ENCODE measurements at regions not wholly inside any gene's neighbourhood (a gene's known extent, or its start where the extent isn't known, plus 50 kb on each side); places are given as distances from the start of the nearest gene placed in this dataset.

DNA sequence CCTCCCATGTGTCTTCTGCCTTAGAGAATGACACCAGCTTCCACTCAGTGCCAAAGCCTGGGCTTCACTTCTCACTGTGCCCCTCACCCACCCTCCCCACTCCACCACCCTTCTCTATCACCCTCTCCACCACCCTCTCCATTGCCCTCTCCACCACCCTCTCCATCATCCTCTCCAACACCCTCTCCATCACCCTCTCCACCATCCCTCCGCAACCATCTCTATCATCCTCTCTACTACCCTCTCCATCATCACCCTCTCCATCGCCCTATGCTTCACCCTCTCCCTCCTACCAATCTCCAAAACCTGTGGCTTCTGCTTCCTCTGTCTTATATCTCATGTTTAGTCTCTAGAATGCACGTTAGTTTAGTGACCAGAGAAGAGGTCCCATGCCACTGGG, 91.0 kb upstream of the TMEM72 start:
- DNase-seq (ENCODE audit: low read depth in 2 of 2) = no peak

DNA sequence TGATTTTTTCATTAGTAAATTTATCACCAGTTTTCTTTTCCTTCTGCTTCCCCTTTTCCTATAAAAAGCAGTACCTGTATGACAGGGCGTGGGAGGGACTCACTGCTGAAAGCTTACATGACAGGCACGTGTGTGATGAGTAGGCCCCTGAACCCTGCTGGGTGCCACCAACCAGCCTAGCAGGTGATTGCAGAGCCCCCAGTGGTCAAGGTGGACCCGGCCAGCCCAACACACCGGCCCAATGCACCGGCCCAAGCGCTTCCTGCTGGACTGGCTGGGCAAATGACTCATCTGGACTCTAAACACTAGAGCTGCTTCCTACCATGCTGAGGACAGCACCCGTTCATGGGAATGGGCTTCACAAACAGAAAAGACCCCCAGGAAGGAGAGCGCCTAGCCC, 89.8 kb upstream of the TMEM72 start:
- DNase-seq (ENCODE audit: low read depth in 2 of 2) = no peak

DNA sequence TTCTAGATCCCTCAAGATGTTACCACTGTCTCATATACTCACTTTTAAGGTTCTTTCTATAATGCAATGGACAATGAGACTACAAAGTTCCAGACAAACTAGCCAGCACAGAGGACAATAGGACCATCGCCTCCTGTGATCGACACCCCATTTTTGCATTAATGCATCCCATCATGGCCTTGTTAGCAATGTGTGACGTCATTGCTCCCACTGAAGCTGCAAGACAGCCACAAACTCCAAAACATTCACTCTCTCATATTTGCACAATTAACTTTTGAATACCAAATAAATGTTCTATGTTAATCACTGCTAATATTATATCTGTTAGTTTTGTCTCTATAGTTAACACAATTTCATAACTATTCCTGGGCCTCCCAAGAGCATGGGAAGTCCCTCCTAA, 88.8 kb upstream of the TMEM72 start:
- no peak for DNase-seq (ENCODE audit: low read depth in 2 of 2)

DNA sequence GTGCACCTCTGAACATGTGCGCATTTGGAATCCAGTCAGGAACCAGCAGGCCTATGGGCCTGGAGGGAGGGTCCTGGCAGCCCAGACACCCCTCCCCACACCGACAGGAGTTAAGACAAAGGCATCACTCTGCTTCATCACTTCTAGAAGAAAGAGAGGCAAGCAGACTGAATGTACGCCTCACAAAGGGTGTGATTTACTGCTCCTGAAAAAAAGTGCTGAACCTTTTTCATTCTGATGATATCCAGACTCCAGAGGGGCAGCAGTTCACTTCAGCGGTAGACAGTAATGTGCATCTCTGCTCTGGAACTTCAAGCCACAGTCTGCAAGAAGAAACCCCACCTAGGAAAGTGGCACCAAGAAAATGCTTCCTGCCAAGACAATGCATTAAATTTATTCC, 88.2 kb upstream of the TMEM72 start:
- no peak for DNase-seq (ENCODE audit: low read depth in 2 of 2)

DNA sequence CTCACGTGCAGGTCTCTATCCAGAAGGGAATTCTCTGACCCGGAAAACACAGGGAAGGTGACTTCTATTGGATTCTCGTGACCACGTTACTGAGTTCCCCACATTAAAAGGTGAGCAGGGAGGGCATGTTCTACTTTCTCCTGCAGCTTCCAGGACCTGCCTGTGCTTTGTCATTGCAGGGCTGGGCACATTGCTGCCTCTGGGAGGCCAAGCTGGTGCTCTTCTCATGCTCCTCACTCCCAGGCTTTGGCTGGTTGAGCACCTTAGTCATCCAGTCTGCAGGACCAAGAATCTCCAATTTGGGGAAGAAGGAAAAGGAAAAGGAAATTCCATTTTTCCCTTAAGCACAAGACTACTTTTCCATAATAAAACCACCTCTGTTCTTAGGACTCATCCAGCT, 86.5 kb upstream of the TMEM72 start:
- no peak for DNase-seq (ENCODE audit: low read depth in 2 of 2)

DNA sequence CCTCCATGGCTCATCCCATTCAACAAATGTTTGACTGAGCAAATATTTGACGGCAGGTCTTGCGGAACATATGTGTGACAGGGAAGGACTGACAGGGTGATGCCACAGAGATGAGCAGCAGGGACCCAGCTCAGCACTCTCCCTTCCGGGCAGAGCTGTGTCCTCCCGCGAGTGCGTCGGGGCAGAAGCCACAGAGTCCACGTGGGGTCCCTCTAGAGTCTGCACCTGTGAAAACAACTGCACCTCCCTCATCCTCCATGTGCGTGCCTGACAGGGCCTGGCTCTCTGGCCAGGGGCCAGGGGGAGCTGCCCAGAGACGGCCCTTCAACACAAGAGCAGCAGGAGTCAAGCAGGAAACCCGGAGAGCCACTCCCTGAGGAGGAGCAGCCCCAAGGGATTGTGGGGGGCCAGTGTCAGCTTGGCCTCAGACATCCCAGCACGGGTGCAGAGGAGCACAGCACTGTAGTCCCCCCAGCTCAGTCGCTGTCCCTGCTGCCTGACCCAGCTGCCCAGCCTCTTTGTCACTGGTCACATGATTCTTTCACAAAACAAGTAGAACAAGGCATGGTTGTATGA, 83.6 kb upstream of the TMEM72 start:
- no peak for DNase-seq (ENCODE audit: low read depth in 2 of 2)

DNA sequence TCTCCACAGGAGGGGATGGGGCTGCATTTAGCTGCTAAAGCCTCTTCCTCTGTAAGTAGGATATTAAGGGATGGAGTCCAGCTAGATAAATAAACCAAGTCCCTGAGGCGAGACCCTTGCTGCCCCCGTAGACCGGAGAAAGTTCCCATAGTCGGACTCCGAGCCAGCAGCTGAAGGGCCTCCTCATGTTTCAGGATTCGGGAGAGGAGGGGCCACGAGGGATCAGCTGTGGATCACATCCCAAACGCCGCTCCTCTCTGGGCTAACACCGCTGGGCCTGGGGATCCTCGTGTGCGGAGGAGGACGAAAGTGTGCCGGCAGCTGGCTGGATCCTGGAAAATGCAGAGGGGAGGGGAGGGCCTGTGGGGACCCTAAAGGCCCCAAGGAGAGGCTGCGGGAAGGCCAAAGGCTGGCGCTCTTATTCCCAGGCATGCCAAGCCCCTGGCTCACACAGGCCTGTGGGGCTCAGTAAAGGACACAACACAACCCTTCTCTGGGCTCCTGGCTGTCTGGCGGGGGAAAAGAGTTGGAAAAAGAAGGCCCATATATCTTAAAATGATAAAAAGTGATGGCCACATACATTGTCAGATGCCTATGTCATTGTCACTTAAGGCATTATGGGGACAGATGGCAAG, 82.5 kb upstream of the TMEM72 start:
- no peak for DNase-seq (ENCODE audit: low read depth in 2 of 2)

DNA sequence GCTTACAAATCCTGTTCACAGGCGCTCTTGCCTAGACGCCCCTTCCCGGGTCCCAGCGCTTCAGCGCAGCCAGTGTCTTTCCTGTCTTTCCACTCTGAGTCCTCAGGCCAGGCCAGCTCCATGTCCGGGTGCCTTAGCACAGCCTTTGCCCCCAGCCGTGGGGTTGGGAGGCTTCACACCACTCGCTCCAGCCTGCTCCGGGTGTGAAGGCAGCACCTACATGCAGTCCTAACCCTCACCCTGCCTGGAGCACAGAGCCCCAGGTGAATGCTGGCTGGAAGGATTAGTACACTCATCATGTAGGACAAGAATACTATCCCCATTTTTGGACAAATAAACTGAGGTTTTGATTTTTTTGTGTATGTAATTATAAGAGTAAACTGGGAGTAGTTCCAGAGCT, 81.7 kb upstream of the TMEM72 start:
- no peak for DNase-seq (ENCODE audit: low read depth in 2 of 2)

DNA sequence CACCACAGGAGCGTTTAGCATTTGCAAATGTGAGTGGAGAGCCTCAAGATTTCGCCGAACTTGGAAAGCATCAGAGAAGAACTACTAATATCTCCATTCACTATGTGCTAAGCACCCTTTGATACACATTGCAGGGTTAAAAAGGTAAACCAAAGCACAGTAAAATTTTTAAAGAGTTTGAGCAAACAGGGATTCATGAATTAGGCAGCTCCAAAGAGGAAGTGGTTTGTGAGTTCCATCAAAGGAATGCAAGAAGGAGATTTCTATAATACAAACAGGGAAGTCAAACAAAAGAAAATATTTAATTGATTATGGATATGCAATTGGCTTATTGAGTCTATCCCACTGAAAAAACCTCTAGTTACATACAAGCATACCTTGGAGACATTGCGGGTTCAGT, 81.1 kb upstream of the TMEM72 start:
- DNase-seq (ENCODE audit: low read depth in 2 of 2) = no peak

DNA sequence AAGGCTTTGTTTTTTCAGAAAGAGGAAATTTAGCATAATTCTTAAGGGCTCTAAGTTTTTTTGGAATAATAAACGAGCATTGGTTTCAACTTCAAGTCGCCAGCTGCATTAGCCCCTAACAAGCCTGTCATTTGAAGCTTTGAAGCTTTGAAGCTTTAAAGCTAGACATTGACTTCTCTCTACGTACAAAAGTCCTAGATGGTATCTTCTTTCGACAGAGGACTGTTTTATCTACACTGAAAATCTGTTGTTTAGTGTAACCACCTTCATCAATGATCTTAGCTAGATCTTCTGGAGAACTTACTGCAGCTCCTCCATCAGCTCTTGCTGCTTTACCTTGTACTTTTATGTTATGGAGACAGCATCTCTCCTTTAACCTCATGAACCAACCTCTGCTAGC, 79.6 kb upstream of the TMEM72 start:
- no peak for DNase-seq (ENCODE audit: low read depth in 2 of 2)

DNA sequence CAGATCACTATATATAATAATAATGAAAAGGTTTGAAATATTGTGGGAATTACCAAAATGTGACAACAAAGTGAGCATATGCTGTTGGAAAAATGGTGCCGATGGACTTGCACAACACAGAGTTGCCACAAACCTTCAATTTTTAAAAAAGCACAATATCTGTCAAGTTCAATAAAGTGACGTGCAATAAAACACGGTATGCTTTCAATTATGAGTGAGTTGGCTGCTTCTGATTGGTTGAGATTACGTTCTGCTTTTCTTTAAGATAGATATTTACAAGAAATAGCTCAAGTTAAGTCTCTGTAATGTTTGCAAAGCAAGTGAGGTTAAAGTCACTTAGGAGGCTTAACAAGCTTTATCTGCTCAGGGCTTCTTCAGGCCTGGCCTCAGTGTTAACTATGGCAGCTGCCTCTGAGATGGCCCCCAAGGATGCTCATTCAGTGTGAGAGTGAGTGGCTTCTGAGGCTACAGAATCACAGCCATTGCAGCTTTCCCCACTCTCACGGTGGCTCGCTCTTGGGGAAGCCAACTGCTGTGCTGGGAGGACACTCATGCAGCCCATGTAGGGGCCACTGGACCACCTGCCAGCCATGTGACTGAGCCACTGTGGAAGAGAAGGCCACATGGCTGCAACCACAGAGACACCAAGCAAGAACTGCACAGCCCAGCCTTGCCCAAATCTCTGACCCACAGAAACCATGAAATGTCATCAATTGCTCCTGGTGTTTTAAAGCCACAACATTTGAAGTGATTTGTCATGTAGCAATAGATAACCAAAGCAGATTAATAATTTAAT, 78.3 kb upstream of the TMEM72 start:
- DNase-seq (ENCODE audit: low read depth in 2 of 2) = no peak

DNA sequence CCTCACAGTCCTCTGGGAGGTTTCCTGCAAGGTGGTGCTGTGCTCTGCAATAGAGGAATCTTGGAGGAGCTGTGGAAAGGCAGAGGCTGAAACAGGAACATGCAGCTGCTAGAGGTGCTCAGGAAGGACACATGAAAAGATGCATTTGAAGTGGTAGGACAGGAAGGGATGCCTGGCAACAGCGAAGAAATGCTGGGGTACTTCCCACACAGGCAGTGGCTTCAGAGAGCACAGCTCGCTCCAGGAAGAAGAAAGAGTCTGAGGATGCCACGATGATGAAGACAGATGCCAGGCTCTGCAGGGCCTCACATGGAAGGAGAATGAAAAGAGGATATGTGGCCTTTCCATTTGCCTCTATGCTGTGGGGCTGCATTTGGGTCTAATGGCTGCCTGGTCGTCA, 77.0 kb upstream of the TMEM72 start:
- DNase-seq (ENCODE audit: low read depth in 2 of 2) = no peak

DNA sequence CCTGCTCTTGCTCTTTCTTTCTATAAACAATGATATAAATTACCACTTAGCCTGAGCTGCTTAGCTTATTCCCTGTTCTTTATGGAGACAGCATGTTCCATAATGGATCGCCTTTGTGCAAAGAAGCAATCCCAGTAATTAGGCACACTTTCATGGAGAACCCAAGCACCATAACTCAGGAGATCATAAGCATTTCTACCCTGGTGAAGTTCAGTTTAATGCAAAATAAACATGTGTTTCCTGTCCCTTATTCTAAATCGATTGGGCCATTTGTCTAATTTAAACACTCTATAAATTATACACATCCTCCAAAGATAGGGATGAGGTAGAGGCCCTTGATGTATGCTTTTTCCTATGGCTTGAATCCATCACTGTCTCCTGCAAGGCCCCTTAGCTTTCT, 75.8 kb upstream of the TMEM72 start:
- no peak for DNase-seq (ENCODE audit: low read depth in 2 of 2)

DNA sequence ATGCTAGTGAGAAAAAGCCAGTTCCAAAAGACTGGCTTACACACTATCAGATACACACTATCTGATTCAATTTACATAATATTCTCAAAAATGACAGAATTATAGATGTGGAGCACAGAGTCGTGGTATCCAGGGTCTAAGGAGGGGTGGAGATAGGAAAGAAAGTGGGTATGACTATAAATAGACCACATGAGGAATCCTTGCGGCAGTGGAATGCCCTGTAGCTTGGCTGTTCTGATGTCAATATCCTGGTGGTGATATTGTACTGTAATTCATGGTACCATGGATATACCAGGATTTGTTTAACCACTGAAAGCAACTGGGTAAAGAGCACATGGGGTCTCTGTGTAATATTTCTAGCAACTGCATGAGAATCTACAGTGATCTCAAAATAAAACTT, 67.7 kb upstream of the TMEM72 start:
- no peak for DNase-seq (ENCODE audit: low read depth in 2 of 2)

DNA sequence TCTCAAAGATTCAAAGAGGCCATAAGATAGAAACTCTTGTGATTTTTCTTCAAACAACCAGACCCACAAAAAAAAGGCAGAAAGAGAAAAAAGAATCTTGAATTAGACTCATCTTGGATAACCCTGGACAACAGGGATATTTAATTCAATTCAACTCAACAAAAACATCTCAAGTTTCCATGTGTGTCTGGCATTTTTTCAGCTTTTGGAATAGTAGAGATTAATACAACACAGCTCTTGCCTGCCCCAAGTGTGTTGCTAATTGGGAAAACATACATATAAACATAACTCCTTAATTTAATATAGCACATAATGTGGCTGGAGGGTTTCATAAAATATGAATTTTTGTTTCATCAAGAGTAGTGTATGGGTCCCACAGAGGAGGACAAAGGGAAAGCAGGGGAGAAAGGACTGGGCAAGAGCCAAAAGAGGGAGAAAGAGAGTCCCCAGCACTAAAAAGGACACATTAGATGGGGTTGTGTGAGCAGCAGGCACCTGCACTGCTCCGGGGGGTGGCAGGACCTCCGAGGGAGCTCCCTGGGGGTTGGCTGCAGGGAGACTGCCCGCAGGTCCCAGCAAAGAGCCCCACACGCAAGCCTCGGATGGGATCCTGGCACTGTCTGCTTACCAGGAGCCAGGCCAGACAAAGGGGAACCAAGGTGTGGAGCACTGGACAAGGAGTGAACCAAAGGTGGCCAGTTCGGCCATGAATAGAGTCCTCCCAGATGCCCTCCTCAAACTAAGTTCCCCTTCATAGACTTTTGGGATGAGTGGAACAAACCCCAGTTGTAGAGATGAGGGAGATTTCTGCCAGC, 65.6 kb upstream of the TMEM72 start:
- no peak for DNase-seq (ENCODE audit: low read depth in 2 of 2)

DNA sequence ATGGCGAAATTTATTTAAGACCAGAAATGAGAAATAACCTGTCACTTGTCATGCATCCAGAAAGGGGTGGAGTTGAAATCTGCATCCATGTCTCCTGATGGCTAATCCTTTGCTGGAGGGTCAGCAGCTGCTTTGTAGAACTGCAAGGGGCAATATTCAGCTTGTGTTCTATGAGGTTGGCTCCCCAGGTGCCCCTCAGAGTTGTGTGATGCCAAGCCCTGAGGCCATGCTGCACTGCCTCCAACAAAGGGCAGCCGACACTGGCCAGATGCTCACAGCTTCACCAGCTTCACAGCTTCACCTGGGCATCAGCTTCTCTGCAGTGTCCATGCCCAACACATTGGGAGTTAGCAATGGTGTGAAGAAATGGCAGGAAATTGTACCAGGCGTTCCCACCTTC, 64.0 kb upstream of the TMEM72 start:
- no peak for DNase-seq (ENCODE audit: low read depth in 2 of 2)

DNA sequence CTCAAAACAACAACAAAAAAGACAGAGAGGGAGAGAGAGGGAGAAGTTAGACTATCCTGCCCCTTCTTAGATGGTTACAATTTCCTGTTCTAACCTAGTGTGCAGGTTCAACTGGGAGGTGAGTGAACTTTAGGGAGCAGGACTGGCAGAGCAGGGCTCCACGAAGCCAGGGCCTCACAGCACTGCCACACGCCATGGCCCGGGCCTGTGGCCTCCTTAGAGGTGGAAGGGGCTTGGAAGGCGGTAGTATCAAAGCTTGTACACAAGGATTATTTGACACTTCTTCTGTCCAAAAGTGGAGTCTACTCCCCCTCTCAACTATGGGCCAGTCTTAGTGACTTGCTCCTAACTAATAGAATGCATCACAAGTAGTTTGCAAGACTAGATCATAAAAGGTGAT, 62.9 kb upstream of the TMEM72 start:
- no peak for DNase-seq (ENCODE audit: low read depth in 2 of 2)

DNA sequence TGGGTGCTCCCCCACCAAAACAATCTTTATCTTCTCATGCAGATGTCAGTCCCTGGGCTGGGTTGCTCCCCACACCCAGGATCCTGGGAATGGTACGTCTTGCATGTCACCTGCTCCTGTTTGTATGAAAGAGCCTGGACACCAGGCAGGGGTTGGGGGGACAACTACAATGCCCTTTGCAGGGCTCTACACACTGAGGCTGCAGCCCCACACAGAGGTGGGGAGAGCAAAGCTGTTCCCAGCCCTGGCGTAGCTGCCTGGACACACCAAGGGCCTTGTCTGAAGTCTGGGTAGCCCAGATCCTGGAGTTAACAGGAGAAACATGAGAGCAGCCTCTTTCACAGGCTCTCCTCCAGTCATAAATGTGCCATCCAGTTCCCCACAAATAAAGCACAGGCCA, 61.2 kb upstream of the TMEM72 start:
- DNase-seq (ENCODE audit: low read depth in 2 of 2) = no peak

DNA sequence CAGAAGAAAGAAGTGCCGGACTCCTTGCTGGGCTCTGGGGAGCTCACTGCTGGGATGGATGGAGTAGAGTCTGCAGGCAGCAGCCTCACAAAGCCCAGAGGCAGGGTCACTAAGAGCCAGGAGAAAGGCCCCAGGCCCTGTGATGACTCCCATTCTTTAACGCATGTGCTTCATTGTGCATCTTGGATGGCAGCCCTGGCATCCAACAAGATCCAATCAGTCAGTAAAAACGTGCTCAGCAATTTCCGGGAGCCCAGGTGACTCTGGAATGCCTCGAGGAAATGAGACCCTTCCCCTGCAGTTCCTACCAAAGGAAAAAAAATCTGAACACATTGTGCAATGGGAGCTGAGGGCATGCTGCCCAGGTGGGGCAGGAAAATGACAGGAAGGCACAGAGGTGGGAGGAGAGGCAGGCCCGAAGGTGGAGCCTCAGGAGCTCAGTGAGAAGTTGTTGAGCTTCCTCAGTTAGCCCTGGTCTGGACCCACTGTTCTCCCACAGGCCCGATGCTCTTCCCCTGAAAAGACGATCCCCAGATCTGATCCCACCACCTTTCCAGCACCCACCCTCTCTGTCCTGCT, 60.7 kb upstream of the TMEM72 start:
- DNase-seq (ENCODE audit: low read depth in 2 of 2) = no peak

DNA sequence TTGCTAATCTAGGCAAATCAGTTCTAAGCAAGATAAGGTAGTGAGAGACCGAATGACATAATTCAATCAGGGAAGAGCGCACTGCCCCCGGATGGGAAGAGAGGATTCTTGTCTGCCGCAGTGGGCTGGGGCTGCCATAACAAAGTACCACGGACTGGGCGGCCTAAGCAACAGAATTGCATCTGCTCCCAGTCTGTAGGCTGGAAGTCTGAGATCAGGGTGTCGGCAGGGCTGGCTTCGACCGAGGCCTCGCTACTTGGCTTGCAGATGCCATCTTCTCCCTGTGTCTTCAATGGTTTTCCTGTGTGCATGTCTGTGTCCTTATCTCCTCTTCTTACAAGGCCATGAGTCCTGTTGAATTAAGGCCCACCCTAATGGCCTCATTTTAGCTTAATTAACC, 59.7 kb upstream of the TMEM72 start:
- DNase-seq (ENCODE audit: low read depth in 2 of 2) = no peak

DNA sequence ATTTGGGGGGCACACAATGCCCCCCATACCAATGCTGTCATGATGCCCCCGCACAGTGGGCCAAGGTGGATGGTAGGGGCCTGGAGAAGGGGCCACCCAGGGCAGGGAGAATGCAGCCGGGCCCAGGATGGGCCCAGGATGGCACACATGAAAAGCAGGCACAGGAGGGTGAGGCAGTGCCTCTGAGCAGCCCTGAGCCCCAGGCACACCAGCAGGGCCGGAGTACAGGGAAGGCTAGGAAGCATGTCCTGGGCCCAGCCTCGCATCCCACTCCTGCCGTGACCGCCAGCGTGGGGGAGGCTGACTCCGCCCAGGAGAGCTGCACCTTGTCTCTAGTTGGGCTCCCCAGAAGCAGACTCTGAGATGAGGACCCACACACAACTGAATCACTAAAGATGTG, 59.3 kb upstream of the TMEM72 start:
- no peak for DNase-seq (ENCODE audit: low read depth in 2 of 2)

DNA sequence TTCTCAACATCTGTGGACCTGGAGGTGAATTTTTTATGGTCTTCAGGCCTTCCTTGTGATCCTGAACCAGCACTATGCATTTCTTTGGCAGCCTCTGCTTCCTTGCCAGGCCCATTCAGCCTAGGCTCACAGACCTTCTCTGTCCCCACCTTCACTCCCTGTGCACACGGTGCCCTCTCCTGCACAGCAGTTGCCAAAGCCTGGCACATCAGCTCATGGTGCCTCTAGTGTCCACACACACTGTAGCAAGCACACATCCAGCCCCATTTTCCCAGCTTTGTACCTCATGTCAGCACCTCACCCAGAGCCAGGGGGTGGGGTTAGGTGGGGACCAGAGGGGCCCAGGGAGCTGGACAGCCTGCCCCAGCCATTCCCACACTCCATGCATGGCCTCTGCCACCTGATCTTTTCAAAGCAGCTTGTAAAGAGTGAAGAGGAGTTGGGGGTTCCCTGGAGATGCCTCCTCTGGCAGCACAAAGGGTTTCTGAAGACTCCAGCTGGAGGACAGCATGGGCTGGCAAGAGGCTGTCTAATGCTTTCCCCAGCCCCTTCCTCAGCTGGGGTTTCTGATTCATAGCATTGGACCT, 57.9 kb upstream of the TMEM72 start:
- DNase-seq (ENCODE audit: low read depth in 2 of 2) = no peak
